ENCODE measurements at regions not wholly inside any gene's neighbourhood (a gene's known extent, or its start where the extent isn't known, plus 50 kb on each side); places are given as distances from the start of the nearest gene placed in this dataset.
"Not testable (repeated sequence)": the region's sequence is repeated elsewhere in the genome, so short reads cannot be mapped to it uniquely, and the experiment has no call there.

DNA sequence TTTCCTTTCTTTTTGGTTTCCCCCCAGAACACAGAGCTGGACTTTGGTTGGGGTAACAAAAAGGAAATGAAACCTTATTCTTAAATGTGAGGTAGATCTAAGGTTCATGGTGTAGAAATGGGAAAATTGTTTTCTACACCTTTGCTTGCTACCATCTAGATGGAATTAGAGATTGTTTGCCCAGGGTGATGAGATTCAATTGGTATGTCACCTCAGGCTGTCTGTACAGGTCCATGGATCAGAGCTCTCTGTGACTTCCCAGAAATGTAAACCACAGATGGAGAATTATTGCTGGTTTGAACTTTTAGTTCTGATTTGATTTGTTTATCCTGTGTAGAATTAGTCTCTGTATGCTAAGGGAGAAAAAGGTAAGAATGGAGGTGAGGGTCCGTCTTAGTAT is 146.7 kb downstream of the PCDH7 start:
- Histone ChIP-seq H3K27me3 (replicated peaks; ENCODE audit: insufficient read depth, low read depth, low read length, poor library complexity) (no peaks in the 10 kb centered on the region), H3K4me3 (ENCODE audit: low read depth, low read length, poor library complexity, severe bottlenecking) (no peak overlapping the region), H3K4me1 (ENCODE audit: insufficient read depth, low read length, poor library complexity, severe bottlenecking) (peaks cover 46% of the 10 kb centered on the region), H3K9me3 (ENCODE audit: low read depth, low read length, poor library complexity, severe bottlenecking) (no peaks in the 10 kb centered on the region), H3K36me3 (ENCODE audit: insufficient read depth, low read length, poor library complexity, severe bottlenecking) (no peaks in the 10 kb centered on the region), H3K27ac (ENCODE audit: low read depth, low read length, poor library complexity, severe bottlenecking) (no peak overlapping the region)
- intact Hi-C loops (cut with micrococcal nuclease; ENCODE audit: unreplicated experiment), result no loop called here
- DNase-seq (ENCODE audit: low spot score), result no peak
- BruUV-seq (replicated peaks), result no TSS peak
- ChIA-PET POLR2A (ENCODE audit: low non-redundant PET) (no interaction called here), CTCF (no interaction called here)
- TF ChIP-seq, protein P1, sequence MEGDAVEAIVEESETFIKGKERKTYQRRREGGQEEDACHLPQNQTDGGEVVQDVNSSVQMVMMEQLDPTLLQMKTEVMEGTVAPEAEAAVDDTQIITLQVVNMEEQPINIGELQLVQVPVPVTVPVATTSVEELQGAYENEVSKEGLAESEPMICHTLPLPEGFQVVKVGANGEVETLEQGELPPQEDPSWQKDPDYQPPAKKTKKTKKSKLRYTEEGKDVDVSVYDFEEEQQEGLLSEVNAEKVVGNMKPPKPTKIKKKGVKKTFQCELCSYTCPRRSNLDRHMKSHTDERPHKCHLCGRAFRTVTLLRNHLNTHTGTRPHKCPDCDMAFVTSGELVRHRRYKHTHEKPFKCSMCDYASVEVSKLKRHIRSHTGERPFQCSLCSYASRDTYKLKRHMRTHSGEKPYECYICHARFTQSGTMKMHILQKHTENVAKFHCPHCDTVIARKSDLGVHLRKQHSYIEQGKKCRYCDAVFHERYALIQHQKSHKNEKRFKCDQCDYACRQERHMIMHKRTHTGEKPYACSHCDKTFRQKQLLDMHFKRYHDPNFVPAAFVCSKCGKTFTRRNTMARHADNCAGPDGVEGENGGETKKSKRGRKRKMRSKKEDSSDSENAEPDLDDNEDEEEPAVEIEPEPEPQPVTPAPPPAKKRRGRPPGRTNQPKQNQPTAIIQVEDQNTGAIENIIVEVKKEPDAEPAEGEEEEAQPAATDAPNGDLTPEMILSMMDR (conservative IDR thresholded peaks at IDR 0.05; ENCODE audit: low read depth, low read length), result no peak
- no peak for TF ChIP-seq EZH2 (IDR thresholded peaks at IDR 0.05; ENCODE audit: borderline replicate concordance, low read depth, low read length, poor library complexity, severe bottlenecking)

DNA sequence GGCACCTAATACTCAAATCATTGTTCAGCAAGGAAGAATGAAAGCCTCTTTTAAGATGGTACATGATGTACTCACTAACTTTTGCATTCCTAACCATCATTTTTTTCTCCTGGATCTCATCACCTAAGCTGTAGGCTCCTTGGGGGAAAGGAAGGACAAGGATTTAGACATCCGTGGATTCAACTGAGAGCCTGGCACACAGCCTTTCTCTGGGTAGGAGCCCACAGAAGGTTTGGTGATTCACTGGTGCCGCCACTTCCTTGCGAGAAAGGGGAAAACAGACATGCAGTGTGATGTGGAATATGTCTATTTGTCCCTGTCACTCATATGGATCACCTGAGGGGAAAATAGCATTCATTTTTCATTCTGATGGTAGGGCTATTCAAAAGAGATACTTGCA is 147.3 kb downstream of the PCDH7 start:
- H3K9me3 ChIP-seq (ENCODE audit: low read depth, low read length, poor library complexity, severe bottlenecking), result no peaks in the 10 kb centered on the region
- POLR2A ChIA-PET (ENCODE audit: low non-redundant PET), result no interaction called here
- H3K4me1 ChIP-seq (ENCODE audit: insufficient read depth, low read length, poor library complexity, severe bottlenecking), result peaks cover 41% of the 10 kb centered on the region
- no TSS peak for BruUV-seq (replicated peaks)
- H3K27ac ChIP-seq (ENCODE audit: low read depth, low read length, poor library complexity, severe bottlenecking), result no peak overlapping the region
- no peaks in the 10 kb centered on the region for H3K36me3 ChIP-seq (ENCODE audit: insufficient read depth, low read length, poor library complexity, severe bottlenecking)
- CTCF ChIA-PET, result no interaction called here
- no peaks in the 10 kb centered on the region for H3K27me3 ChIP-seq (replicated peaks; ENCODE audit: insufficient read depth, low read depth, low read length, poor library complexity)
- TF ChIP-seq, protein P1 (conservative IDR thresholded peaks at IDR 0.05; ENCODE audit: low read depth, low read length), result no peak
- TF ChIP-seq EZH2 (IDR thresholded peaks at IDR 0.05; ENCODE audit: borderline replicate concordance, low read depth, low read length, poor library complexity, severe bottlenecking), result no peak
- DNase-seq (ENCODE audit: low spot score), result no peak
- H3K4me3 ChIP-seq (ENCODE audit: low read depth, low read length, poor library complexity, severe bottlenecking), result no peak overlapping the region
- intact Hi-C loops (cut with micrococcal nuclease; ENCODE audit: unreplicated experiment), result no loop called here

DNA sequence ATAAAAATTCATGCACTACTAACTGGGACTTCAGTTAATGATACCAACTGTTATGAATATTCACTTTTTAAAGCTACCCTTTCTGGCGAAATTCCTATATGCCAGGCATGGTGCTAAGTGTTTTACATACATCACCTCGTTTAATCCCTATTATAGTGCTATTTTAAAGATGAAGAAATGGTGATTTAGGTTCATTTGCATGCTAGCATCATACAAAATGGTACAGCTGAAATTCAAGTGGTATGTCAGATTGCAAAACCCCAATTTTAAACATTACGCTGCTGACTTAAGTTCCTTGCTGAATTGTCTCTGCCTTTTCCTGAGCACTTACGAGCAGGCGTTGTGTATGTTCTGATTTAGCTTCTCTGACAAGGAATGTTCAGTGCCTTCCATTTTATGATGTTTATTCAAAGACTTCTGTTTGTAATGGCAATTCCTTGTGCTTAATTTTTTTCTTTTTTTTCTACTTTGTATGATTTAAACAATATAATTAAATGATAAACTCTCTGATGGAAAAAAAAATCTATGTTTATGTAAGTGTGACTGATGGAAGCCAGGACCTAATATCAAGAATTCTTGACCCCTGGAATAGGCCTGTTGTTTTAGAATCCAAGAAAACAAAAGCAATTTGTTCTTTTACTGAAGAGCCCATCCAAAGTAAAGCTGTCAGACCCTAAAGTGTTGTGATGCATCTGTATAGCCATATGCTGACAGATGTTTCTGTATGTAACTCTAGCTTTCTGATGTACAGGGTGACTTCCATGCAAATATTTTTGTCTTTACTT is 148.1 kb downstream of the PCDH7 start:
- no TSS peak for BruUV-seq (replicated peaks)
- no peak for DNase-seq (ENCODE audit: low spot score)
- intact Hi-C loops (cut with micrococcal nuclease; ENCODE audit: unreplicated experiment), result no loop called here
- no peaks in the 10 kb centered on the region for H3K9me3 ChIP-seq (ENCODE audit: low read depth, low read length, poor library complexity, severe bottlenecking)
- CTCF ChIA-PET, result no interaction called here
- H3K27ac ChIP-seq (ENCODE audit: low read depth, low read length, poor library complexity, severe bottlenecking), result no peak overlapping the region
- H3K36me3 ChIP-seq (ENCODE audit: insufficient read depth, low read length, poor library complexity, severe bottlenecking), result no peaks in the 10 kb centered on the region
- H3K4me1 ChIP-seq (ENCODE audit: insufficient read depth, low read length, poor library complexity, severe bottlenecking), result peaks cover 32% of the 10 kb centered on the region
- POLR2A ChIA-PET (ENCODE audit: low non-redundant PET), result no interaction called here
- no peak for TF ChIP-seq EZH2 (IDR thresholded peaks at IDR 0.05; ENCODE audit: borderline replicate concordance, low read depth, low read length, poor library complexity, severe bottlenecking)
- TF ChIP-seq, protein P1 (conservative IDR thresholded peaks at IDR 0.05; ENCODE audit: low read depth, low read length), result no peak
- H3K4me3 ChIP-seq (ENCODE audit: low read depth, low read length, poor library complexity, severe bottlenecking), result no peak overlapping the region
- no peaks in the 10 kb centered on the region for H3K27me3 ChIP-seq (replicated peaks; ENCODE audit: insufficient read depth, low read depth, low read length, poor library complexity)

DNA sequence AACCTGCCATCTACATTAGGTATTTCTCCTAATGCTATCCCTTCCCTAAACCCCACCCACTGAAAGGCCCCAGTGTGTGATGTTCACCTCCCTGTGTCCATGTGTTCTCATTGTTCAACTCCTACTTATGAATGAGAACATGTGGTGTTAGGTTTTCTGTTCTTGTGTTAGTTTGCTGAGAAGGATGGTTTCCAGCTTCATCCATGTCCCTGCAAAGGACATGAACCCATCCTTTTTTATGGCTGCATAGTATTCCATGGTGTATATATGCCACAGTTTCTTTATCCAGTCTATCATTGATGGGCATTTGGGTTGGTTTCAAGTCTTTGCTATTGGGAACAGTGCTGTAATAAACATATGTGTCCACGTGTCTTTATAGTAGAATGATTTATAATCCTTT is 149.2 kb downstream of the PCDH7 start:
- DNase-seq (ENCODE audit: low spot score); H3K4me3 ChIP-seq (ENCODE audit: low read depth, low read length, poor library complexity, severe bottlenecking); BruUV-seq (replicated peaks); H3K27me3 ChIP-seq (replicated peaks; ENCODE audit: insufficient read depth, low read depth, low read length, poor library complexity); H3K36me3 ChIP-seq (ENCODE audit: insufficient read depth, low read length, poor library complexity, severe bottlenecking); intact Hi-C loops (cut with micrococcal nuclease; ENCODE audit: unreplicated experiment); H3K27ac ChIP-seq (ENCODE audit: low read depth, low read length, poor library complexity, severe bottlenecking); POLR2A ChIA-PET (ENCODE audit: low non-redundant PET); CTCF ChIA-PET; H3K9me3 ChIP-seq (ENCODE audit: low read depth, low read length, poor library complexity, severe bottlenecking): not testable (repeated sequence)
- H3K4me1 ChIP-seq (ENCODE audit: insufficient read depth, low read length, poor library complexity, severe bottlenecking), result peaks cover 21% of the 10 kb centered on the region
